KMS-11 (cell line): ENCODE measurements at regions not wholly inside any gene's neighbourhood (a gene's known extent, or its start where the extent isn't known, plus 50 kb on each side); places are given as distances from the start of the nearest gene placed in this dataset.

Experiments used
- H2AFZ ChIP-seq: fragments of 200-600 bp; sonication (generic); 2 replicates; pipeline ENCODE4 v1.6.1; 2016; ENCODE audit warnings: antibody characterized with exemption, mixed run types, low read depth
- H3K27ac ChIP-seq: fragments of 200-600 bp; sonication (generic); 2 replicates; pipeline ENCODE4 v1.6.1; 2016; ENCODE audit warnings: mild to moderate bottlenecking, mixed run types
- H3K27me3 ChIP-seq: fragments of 200-600 bp; sonication (generic); 2 replicates; pipeline ENCODE4 v1.6.1; 2017; ENCODE audit warnings: mild to moderate bottlenecking, low read depth, mixed run types, moderate library complexity; ENCODE audit not compliant: insufficient read depth
- H3K36me3 ChIP-seq: fragments of 200-600 bp; sonication (generic); 2 replicates; pipeline ENCODE4 v1.6.1; 2017; ENCODE audit warnings: mild to moderate bottlenecking, mixed run types; ENCODE audit not compliant: insufficient read depth
- H3K4me1 ChIP-seq: fragments of 200-600 bp; sonication (generic); 2 replicates; pipeline ENCODE4 v1.6.1; 2016; ENCODE audit warnings: mild to moderate bottlenecking, low read depth, mixed run types; ENCODE audit not compliant: poor library complexity, severe bottlenecking
- H3K4me2 ChIP-seq: fragments of 200-600 bp; sonication (generic); 2 replicates; pipeline ENCODE4 v1.7.0; 2016; ENCODE audit warnings: mild to moderate bottlenecking, mixed run types
- H3K4me3 ChIP-seq: fragments of 200-600 bp; sonication (generic); IDR thresholded peaks from 2 replicates; pipeline ENCODE4 v1.6.1; 2017; ENCODE audit warnings: low read depth, low read length, mixed read lengths; ENCODE audit not compliant: insufficient read depth
- H3K79me2 ChIP-seq: fragments of 200-600 bp; sonication (generic); 2 replicates; pipeline ENCODE4 v1.6.1; 2016; ENCODE audit warnings: low read depth, mixed run types; ENCODE audit not compliant: insufficient read depth
- H3K9ac ChIP-seq: fragments of 200-600 bp; sonication (generic); 2 replicates; pipeline ENCODE4 v1.6.1; 2016; ENCODE audit warnings: mild to moderate bottlenecking, mixed run types
- H4K20me1 ChIP-seq: fragments of 200-600 bp; sonication (generic); 2 replicates; pipeline ENCODE4 v1.6.1; 2016; ENCODE audit warnings: mild to moderate bottlenecking, mixed run types; ENCODE audit not compliant: insufficient read depth
- TF ChIP-seq, protein P1 (sequence below): fragments of 200-600 bp; sonication (generic); conservative IDR thresholded peaks from 2 replicates; pipeline ENCODE4 v1.6.1; 2017; ENCODE audit warnings: low read depth, mild to moderate bottlenecking, antibody characterized with exemption, low read length, moderate library complexity, mixed read lengths

DNA sequence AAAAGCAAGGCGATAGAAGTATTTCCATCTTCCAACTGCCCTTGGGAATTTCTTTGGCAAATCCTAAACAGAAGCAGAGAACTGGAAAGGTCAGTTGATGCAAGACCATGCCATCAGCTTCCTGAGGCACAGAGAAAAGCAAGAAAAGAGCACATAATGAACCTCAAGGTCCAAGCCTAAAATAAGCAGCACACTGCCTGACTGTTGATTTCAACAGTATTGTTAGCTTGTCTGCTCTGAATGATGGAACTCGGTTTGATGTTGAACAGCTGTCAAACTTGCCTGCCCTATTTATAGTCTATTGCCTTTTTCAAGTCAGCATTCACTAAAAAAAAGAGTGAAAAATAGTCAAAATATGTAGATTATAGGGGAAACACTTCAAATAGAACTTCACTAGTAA lies 1192.0 kb upstream of the PHF14 start:
- Histone ChIP-seq H3K4me3 (no peak overlapping the region), H4K20me1 (no peaks in the 10 kb centered on the region), H3K36me3 (no peaks in the 10 kb centered on the region), H2AFZ (no peak overlapping the region), H3K27me3 (no peaks in the 10 kb centered on the region), H3K4me2 (no peak overlapping the region), H3K4me1 (no peaks in the 10 kb centered on the region), H3K79me2 (no peaks in the 10 kb centered on the region), H3K27ac (no peak overlapping the region), H3K9ac (no peak overlapping the region)
- TF ChIP-seq, protein P1, sequence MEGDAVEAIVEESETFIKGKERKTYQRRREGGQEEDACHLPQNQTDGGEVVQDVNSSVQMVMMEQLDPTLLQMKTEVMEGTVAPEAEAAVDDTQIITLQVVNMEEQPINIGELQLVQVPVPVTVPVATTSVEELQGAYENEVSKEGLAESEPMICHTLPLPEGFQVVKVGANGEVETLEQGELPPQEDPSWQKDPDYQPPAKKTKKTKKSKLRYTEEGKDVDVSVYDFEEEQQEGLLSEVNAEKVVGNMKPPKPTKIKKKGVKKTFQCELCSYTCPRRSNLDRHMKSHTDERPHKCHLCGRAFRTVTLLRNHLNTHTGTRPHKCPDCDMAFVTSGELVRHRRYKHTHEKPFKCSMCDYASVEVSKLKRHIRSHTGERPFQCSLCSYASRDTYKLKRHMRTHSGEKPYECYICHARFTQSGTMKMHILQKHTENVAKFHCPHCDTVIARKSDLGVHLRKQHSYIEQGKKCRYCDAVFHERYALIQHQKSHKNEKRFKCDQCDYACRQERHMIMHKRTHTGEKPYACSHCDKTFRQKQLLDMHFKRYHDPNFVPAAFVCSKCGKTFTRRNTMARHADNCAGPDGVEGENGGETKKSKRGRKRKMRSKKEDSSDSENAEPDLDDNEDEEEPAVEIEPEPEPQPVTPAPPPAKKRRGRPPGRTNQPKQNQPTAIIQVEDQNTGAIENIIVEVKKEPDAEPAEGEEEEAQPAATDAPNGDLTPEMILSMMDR: no peak

DNA sequence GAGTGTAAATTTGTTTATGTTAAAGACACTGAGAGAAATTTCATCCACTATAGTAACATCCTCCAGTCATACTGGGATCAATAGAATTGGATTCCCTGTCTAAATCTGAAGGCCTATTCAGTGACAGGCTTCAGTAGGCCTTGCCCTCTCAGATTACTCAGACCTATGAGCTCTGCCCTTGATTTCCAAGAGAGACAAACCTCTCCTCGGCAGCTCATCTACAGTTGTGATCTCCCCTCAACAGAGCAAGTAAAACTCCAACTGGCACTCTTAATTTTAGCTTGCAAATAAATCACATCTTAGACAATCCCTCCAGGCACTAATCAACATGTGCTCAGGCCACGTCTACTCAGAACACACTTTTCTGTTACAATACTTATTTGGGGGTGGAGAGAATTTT lies 1191.4 kb upstream of the PHF14 start:
- Histone ChIP-seq H3K36me3 (no peaks in the 10 kb centered on the region), H3K27me3 (no peaks in the 10 kb centered on the region), H3K27ac (no peak overlapping the region), H3K4me3 (no peak overlapping the region), H3K4me2 (no peak overlapping the region), H4K20me1 (no peaks in the 10 kb centered on the region), H2AFZ (no peak overlapping the region), H3K4me1 (no peaks in the 10 kb centered on the region), H3K79me2 (no peaks in the 10 kb centered on the region), H3K9ac (no peak overlapping the region)
- TF ChIP-seq, protein P1: no peak

GRCh38 chr7:9785211-9785610 lies 1188.5 kb upstream of the PHF14 start:
- Histone ChIP-seq H3K27ac (no peak overlapping the region), H3K4me2 (no peak overlapping the region), H3K4me3 (no peak overlapping the region), H2AFZ (no peak overlapping the region), H3K79me2 (no peaks in the 10 kb centered on the region), H3K4me1 (no peaks in the 10 kb centered on the region), H3K36me3 (no peaks in the 10 kb centered on the region), H4K20me1 (no peaks in the 10 kb centered on the region), H3K9ac (no peak overlapping the region), H3K27me3 (no peaks in the 10 kb centered on the region)
- TF ChIP-seq, protein P1: no peak

DNA sequence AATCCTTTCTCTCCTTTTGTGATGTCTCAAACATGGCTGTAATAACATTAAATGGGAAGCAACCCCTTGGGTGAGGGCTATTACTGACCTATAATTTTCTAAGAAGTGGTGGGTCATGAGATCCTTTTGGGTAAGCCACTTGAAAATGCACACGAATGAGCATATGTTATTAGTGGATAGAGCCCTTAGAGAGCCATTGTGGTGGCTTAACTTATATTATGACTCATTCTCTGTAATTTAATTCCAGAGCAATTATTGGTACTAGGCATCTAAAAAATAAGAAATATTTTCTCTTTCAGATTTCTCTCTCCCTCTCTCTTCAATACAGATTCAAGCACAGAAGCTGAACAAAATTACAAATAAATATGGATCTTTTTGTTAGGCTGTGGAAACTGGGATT lies 1177.4 kb upstream of the PHF14 start:
- no peaks in the 10 kb centered on the region for H4K20me1 ChIP-seq
- no peak overlapping the region for H3K9ac ChIP-seq

More for the DNA sequence above, 1177.4 kb upstream of the PHF14 start:
- Histone ChIP-seq H3K36me3 (no peaks in the 10 kb centered on the region), H3K27me3 (no peaks in the 10 kb centered on the region), H3K4me1 (no peaks in the 10 kb centered on the region), H3K79me2 (no peaks in the 10 kb centered on the region), H3K4me3 (no peak overlapping the region), H2AFZ (no peak overlapping the region), H3K4me2 (no peak overlapping the region), H3K27ac (no peak overlapping the region)
- TF ChIP-seq, protein P1: no peak
